Endothelial cell (in vitro differentiated cells): ENCODE measurements at regions not wholly inside any gene's neighbourhood (a gene's known extent, or its start where the extent isn't known, plus 50 kb on each side); places are given as distances from the start of the nearest gene placed in this dataset.

Experiments
- DNase-seq: peaks from one replicate; pipeline ENCODE4 v3.0.0; 2021; ENCODE audit warnings: low spot score
- H3K27ac Mint-ChIP-seq: one replicate; pipeline ENCODE4 v1.8.0; 2021; ENCODE audit warnings: mixed read lengths, inconsistent platforms; ENCODE audit not compliant: unreplicated experiment
- H3K27me3 Mint-ChIP-seq: one replicate; pipeline ENCODE4 v1.8.0; 2021; ENCODE audit warnings: mild to moderate bottlenecking, moderate library complexity, mixed read lengths, inconsistent platforms; ENCODE audit not compliant: unreplicated experiment
- H3K36me3 Mint-ChIP-seq: one replicate; pipeline ENCODE4 v1.8.0; 2021; ENCODE audit warnings: mild to moderate bottlenecking, low read depth, mixed read lengths, inconsistent platforms; ENCODE audit not compliant: unreplicated experiment
- H3K4me1 Mint-ChIP-seq: one replicate; pipeline ENCODE4 v1.8.0; 2021; ENCODE audit warnings: mild to moderate bottlenecking, mixed read lengths, inconsistent platforms; ENCODE audit not compliant: unreplicated experiment
- H3K4me3 Mint-ChIP-seq: one replicate; pipeline ENCODE4 v1.8.0; 2021; ENCODE audit warnings: mild to moderate bottlenecking, mixed read lengths, inconsistent platforms; ENCODE audit not compliant: unreplicated experiment
- H3K9me3 Mint-ChIP-seq: one replicate; pipeline ENCODE4 v1.8.0; 2021; ENCODE audit warnings: mixed read lengths, inconsistent platforms; ENCODE audit not compliant: unreplicated experiment
- CTCF ChIP-seq: fragments of 200-600 bp; sonication (generic); IDR thresholded peaks from one replicate; pipeline ENCODE4 v1.5.0; 2021; ENCODE audit warnings: antibody characterized with exemption; ENCODE audit not compliant: unreplicated experiment

GRCh38 chr17:69884846-69885245 is 190.2 kb upstream of the KCNJ16 start:
- Mint-ChIP-seq H3K36me3 (no peaks in the 10 kb centered on the region), H3K4me1 (no peaks in the 10 kb centered on the region), H3K4me3 (no peak overlapping the region), H3K9me3 (no peaks in the 10 kb centered on the region), H3K27ac (no peak overlapping the region), H3K27me3 (no peaks in the 10 kb centered on the region)
- no peak for TF ChIP-seq CTCF
- no peak for DNase-seq

DNA sequence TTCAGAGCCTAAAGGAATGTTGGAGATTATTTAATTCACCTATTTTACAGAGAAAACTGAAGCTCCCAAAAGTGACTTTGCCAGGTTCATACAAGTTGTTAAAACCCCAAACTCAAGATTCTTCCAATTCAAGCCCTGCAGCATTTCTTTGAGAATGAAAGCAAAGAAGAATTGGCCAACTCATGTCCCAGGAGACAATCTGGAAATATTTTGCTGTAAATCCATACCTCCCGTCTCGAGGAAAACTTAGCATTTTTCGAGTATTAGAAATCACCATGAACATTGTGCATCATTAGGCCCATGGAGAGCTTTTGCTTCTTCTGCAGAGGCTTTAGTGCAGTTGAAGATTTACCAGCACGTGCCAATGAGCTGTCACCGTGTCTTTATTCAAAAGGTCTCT is 176.4 kb upstream of the KCNJ16 start:
- no peak for TF ChIP-seq CTCF

GRCh38 chr17:69900101-69900500 is 174.9 kb upstream of the KCNJ16 start:
- H3K4me1 Mint-ChIP-seq, result no peaks in the 10 kb centered on the region
- H3K27ac Mint-ChIP-seq, result no peak overlapping the region
- TF ChIP-seq CTCF, result no peak
- no peaks in the 10 kb centered on the region for H3K9me3 Mint-ChIP-seq
- no peak for DNase-seq
- peaks cover 3% of the 10 kb centered on the region for H3K27me3 Mint-ChIP-seq
- no peaks in the 10 kb centered on the region for H3K36me3 Mint-ChIP-seq
- no peak overlapping the region for H3K4me3 Mint-ChIP-seq

More for the DNA sequence above, 176.4 kb upstream of the KCNJ16 start:
- Mint-ChIP-seq H3K4me3 (no peak overlapping the region), H3K4me1 (no peaks in the 10 kb centered on the region), H3K27me3 (peaks cover 2% of the 10 kb centered on the region), H3K9me3 (no peaks in the 10 kb centered on the region), H3K36me3 (no peaks in the 10 kb centered on the region), H3K27ac (no peak overlapping the region)
- no peak for DNase-seq

- Mint-ChIP-seq H3K27ac (no peak overlapping the region), H3K4me1 (no peaks in the 10 kb centered on the region), H3K36me3 (no peaks in the 10 kb centered on the region), H3K9me3 (no peaks in the 10 kb centered on the region), H3K27me3 (peaks cover 3% of the 10 kb centered on the region), H3K4me3 (no peak overlapping the region)
- no peak for DNase-seq
- no peak for TF ChIP-seq CTCF
These were observed 174.2 kb upstream of the KCNJ16 start for GRCh38 chr17:69900829-69901228.

DNA sequence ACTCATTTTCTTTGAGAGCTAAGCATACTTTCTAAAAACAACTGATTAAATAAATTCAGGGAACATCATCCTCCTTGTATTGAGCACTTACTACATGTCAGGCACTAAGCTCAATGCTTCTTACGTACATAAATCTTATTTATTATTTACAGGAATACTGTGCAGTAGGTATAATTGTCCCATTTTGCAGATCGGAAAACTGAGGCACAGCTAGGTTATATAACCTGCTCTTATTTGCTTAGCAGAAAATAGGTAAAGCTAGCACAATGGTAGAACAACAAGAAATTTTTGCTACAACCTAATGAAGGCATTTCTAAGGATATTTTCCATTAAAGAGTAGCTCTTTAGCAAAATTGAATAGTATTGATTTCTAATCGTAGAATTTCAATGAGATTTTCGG is 168.7 kb upstream of the KCNJ16 start:
- no peak for TF ChIP-seq CTCF
- Mint-ChIP-seq H3K4me1 (no peaks in the 10 kb centered on the region), H3K27me3 (peaks cover 1% of the 10 kb centered on the region), H3K36me3 (no peaks in the 10 kb centered on the region), H3K4me3 (no peak overlapping the region), H3K27ac (no peak overlapping the region), H3K9me3 (no peaks in the 10 kb centered on the region)
- no peak for DNase-seq
